PC-3 (cell line): ENCODE measurements at regions not wholly inside any gene's neighbourhood (a gene's known extent, or its start where the extent isn't known, plus 50 kb on each side); places are given as distances from the start of the nearest gene placed in this dataset.

ENCODE experiments used
- CTCF ChIP-seq: fragments of 300-600 bp; sonication (generic); conservative IDR thresholded peaks from 2 replicates; pipeline ENCODE4 v1.5.1; 2017; ENCODE audit warnings: antibody characterized with exemption, low read depth, mild to moderate bottlenecking, low read length
- EZH2 ChIP-seq: fragments of 300-600 bp; sonication (generic); IDR thresholded peaks from one replicate; pipeline ENCODE4 v1.6.1; 2017; ENCODE audit warnings: antibody characterized with exemption, mild to moderate bottlenecking, low read length; ENCODE audit not compliant: unreplicated experiment

- no peak for TF ChIP-seq CTCF
- no peak for TF ChIP-seq EZH2
Observed at GRCh38 chr1:157200451-157200850, 62.3 kb upstream of the ETV3 start.
